Ishikawa (cell line): ENCODE measurements at regions not wholly inside any gene's neighbourhood (a gene's known extent, or its start where the extent isn't known, plus 50 kb on each side); places are given as distances from the start of the nearest gene placed in this dataset.

ENCODE experiments used
- CEBPB ChIP-seq: IDR thresholded peaks from 2 replicates; pipeline ENCODE4 v1.6.1; 2012
- CREB1 ChIP-seq: IDR thresholded peaks from 2 replicates; pipeline ENCODE4 v1.6.1; 2012; ENCODE audit warnings: low read depth
- EGR1 ChIP-seq: IDR thresholded peaks from 2 replicates; pipeline ENCODE4 v1.6.1; 2012
- EP300 ChIP-seq: IDR thresholded peaks from 2 replicates; pipeline ENCODE4 v1.6.1; 2012; ENCODE audit warnings: borderline replicate concordance
- MAX ChIP-seq: IDR thresholded peaks from 2 replicates; pipeline ENCODE4 v1.6.1; 2012
- NFIC ChIP-seq: IDR thresholded peaks from 2 replicates; pipeline ENCODE4 v1.6.1; 2012
- RAD21 ChIP-seq: IDR thresholded peaks from 2 replicates; pipeline ENCODE4 v1.6.1; 2012; ENCODE audit warnings: low read depth
- REST ChIP-seq: IDR thresholded peaks from 2 replicates; pipeline ENCODE4 v1.6.1; 2012; ENCODE audit warnings: low read depth, mild to moderate bottlenecking
- TAF1 ChIP-seq: IDR thresholded peaks from 2 replicates; pipeline ENCODE4 v1.6.1; 2012; ENCODE audit warnings: low read depth, mild to moderate bottlenecking
- TCF12 ChIP-seq: IDR thresholded peaks from 2 replicates; pipeline ENCODE4 v1.6.1; 2012; ENCODE audit warnings: low read depth
- TEAD4 ChIP-seq: IDR thresholded peaks from 2 replicates; pipeline ENCODE4 v1.6.1; 2012
- USF1 ChIP-seq: IDR thresholded peaks from 2 replicates; pipeline ENCODE4 v1.6.1; 2012
- YY1 ChIP-seq: IDR thresholded peaks from 2 replicates; pipeline ENCODE4 v1.6.1; 2012; ENCODE audit warnings: low read depth

- TF ChIP-seq YY1, result no peak
- TF ChIP-seq MAX, result no peak
- TF ChIP-seq USF1, result no peak
- no peak for TF ChIP-seq EP300
- TF ChIP-seq TAF1, result no peak
- no peak for TF ChIP-seq NFIC
- TF ChIP-seq CREB1, result no peak
- no peak for TF ChIP-seq TCF12
- TF ChIP-seq EGR1, result no peak
- TF ChIP-seq RAD21, result no peak
- no peak for TF ChIP-seq CEBPB
- TF ChIP-seq REST, result no peak
- TF ChIP-seq TEAD4, result no peak
Measured at GRCh38 chr3:72213296-72214065, 428.5 kb upstream of the PROK2 start.
